ENCODE measurements at regions not wholly inside any gene's neighbourhood (a gene's known extent, or its start where the extent isn't known, plus 50 kb on each side); places are given as distances from the start of the nearest gene placed in this dataset.

- TF ChIP-seq POLR2A (IDR thresholded peaks at IDR 0.05) (no peak), POLR2AphosphoS5 (IDR thresholded peaks at IDR 0.05) (no peak), CTCF (IDR thresholded peaks at IDR 0.05 in 8 of 11, conservative IDR thresholded peaks at IDR 0.05 in 3 of 11) (no peak)
- no peak for DNase-seq
- no peaks in the 10 kb centered on the region for H3K36me3 ChIP-seq
- H3K4me3 ChIP-seq: no peak overlapping the region
- intact Hi-C loops (cut with DNase I; ENCODE audit: low total_unique reads): no loop called here
- H3K27me3 ChIP-seq (replicated peaks in 1 of 7): no peaks in the 10 kb centered on the region
- H3K9me3 ChIP-seq: peaks cover 0 to 24% (median 19%) of the 10 kb centered on the region in 8 donors
- no peak overlapping the region for H3K27ac ChIP-seq
- 67 to 86% (median 72%) methylated on average over 4 of the region's 4 CpGs for WGBS, 5 donors
- H3K4me1 ChIP-seq: no peaks in the 10 kb centered on the region
Observed at GRCh38 chr4:74598611-74599325, 153.8 kb downstream of the AREG start.

- Histone ChIP-seq H3K27me3 (replicated peaks in 1 of 7) (no peaks in the 10 kb centered on the region), H3K4me1 (no peaks in the 10 kb centered on the region), H3K27ac (no peak overlapping the region), H3K4me3 (no peak overlapping the region), H3K36me3 (no peaks in the 10 kb centered on the region), H3K9me3 (peaks cover 0 to 1% (median 0%) of the 10 kb centered on the region in 8 donors)
- intact Hi-C loops (cut with DNase I; ENCODE audit: low total_unique reads): no loop called here
- 78 to 92% (median 90%) methylated on average over 3 of the region's 3 CpGs for WGBS, 5 donors
- TF ChIP-seq CTCF (IDR thresholded peaks at IDR 0.05 in 8 of 11, conservative IDR thresholded peaks at IDR 0.05 in 3 of 11): no peak
- no peak for TF ChIP-seq POLR2AphosphoS5 (IDR thresholded peaks at IDR 0.05)
- no peak for TF ChIP-seq POLR2A (IDR thresholded peaks at IDR 0.05)
- no peak for DNase-seq
Observed at GRCh38 chr4:74603186-74603585, 158.2 kb downstream of the AREG start.

- no peaks in the 10 kb centered on the region for H3K4me1 ChIP-seq
- no peak for TF ChIP-seq CTCF (IDR thresholded peaks at IDR 0.05 in 8 of 11, conservative IDR thresholded peaks at IDR 0.05 in 3 of 11)
- no peaks in the 10 kb centered on the region for H3K9me3 ChIP-seq
- no peaks in the 10 kb centered on the region for H3K36me3 ChIP-seq
- intact Hi-C loops (cut with DNase I; ENCODE audit: low total_unique reads): no loop called here
- no peak overlapping the region for H3K4me3 ChIP-seq
- H3K27me3 ChIP-seq (replicated peaks in 1 of 7): no peaks in the 10 kb centered on the region
- no peak for DNase-seq
- WGBS, 5 donors: 80 to 87% (median 83%) methylated on average over 2 of the region's 2 CpGs
- no peak overlapping the region for H3K27ac ChIP-seq
Observed at GRCh38 chr4:74608151-74608949, 163.4 kb downstream of the AREG start.

- no peak overlapping the region for H3K27ac ChIP-seq
- H3K4me1 ChIP-seq: no peaks in the 10 kb centered on the region
- H3K36me3 ChIP-seq: no peaks in the 10 kb centered on the region
- H3K4me3 ChIP-seq: no peak overlapping the region
- intact Hi-C loops (cut with DNase I; ENCODE audit: low total_unique reads): no loop called here
- TF ChIP-seq CTCF (IDR thresholded peaks at IDR 0.05 in 8 of 11, conservative IDR thresholded peaks at IDR 0.05 in 3 of 11) (no peak), POLR2A (IDR thresholded peaks at IDR 0.05) (no peak), POLR2AphosphoS5 (IDR thresholded peaks at IDR 0.05) (no peak)
- DNase-seq: no peak
- no peaks in the 10 kb centered on the region for H3K27me3 ChIP-seq (replicated peaks in 1 of 7)
- WGBS, 5 donors: 80 to 88% (median 85%) methylated on average over 2 of the region's 2 CpGs
- no peaks in the 10 kb centered on the region for H3K9me3 ChIP-seq
Observed at GRCh38 chr4:74610491-74610890, 165.6 kb downstream of the AREG start.
